Subcutaneous abdominal adipose tissue (tissue), 5 donors: ENCODE measurements at regions not wholly inside any gene's neighbourhood (a gene's known extent, or its start where the extent isn't known, plus 50 kb on each side); places are given as distances from the start of the nearest gene placed in this dataset.

Source experiments
- H3K27ac ChIP-seq: one replicate; pipeline ENCODE4 v1.7.0; 2013; ENCODE audit warnings: low read depth, mild to moderate bottlenecking, inconsistent platforms, low read length, moderate library complexity
- H3K27me3 ChIP-seq, 5 donors: one replicate each; pipeline ENCODE4 v1.7.0; 2013; ENCODE audit warnings: low read length in 5 of 5, inconsistent platforms in 1 of 5; ENCODE audit not compliant: control insufficient read depth in 5 of 5, insufficient read depth in 4 of 5
- H3K36me3 ChIP-seq, 5 donors: one replicate each; pipeline ENCODE4 v1.7.0; 2013; ENCODE audit warnings: low read length in 5 of 5; ENCODE audit not compliant: control insufficient read depth in 5 of 5, insufficient read depth in 5 of 5
- H3K4me1 ChIP-seq, 5 donors: one replicate each; pipeline ENCODE4 v1.7.0; 2013; ENCODE audit warnings: low read length in 5 of 5, mild to moderate bottlenecking in 3 of 5, moderate library complexity in 1 of 5; ENCODE audit not compliant: control insufficient read depth in 5 of 5, insufficient read depth in 5 of 5
- H3K4me3 ChIP-seq, 5 donors: one replicate each; pipeline ENCODE4 v1.7.0; 2013; ENCODE audit warnings: low read length in 5 of 5, low read depth in 1 of 5
- H3K9ac ChIP-seq, 5 donors: one replicate each; pipeline ENCODE4 v1.7.0; 2013; ENCODE audit warnings: low read length in 5 of 5, mild to moderate bottlenecking in 4 of 5, moderate library complexity in 3 of 5
- H3K9me3 ChIP-seq, 5 donors: one replicate each; pipeline ENCODE4 v1.7.0; 2013; ENCODE audit warnings: low read length in 5 of 5; ENCODE audit not compliant: control insufficient read depth in 5 of 5
- donor health status: healthy.
- donor health status: healthy.
- donor health status: healthy.
- donor health status: healthy.
- donor health status: healthy.

GRCh38 chr2:125942585-125943424 lies 713.2 kb upstream of the GYPC start:
- Histone ChIP-seq H3K9ac (no peak overlapping the region), H3K27ac (no peak overlapping the region), H3K9me3 (peaks cover 0 to 20% (median 5%) of the 10 kb centered on the region in 5 donors), H3K36me3 (no peaks in the 10 kb centered on the region), H3K4me1 (no peaks in the 10 kb centered on the region), H3K4me3 (no peak overlapping the region), H3K27me3 (no peaks in the 10 kb centered on the region)

GRCh38 chr2:125959047-125959446 lies 696.9 kb upstream of the GYPC start:
- no peaks in the 10 kb centered on the region for H3K4me1 ChIP-seq
- no peak overlapping the region for H3K27ac ChIP-seq
- H3K4me3 ChIP-seq: no peak overlapping the region
- H3K9ac ChIP-seq: no peak overlapping the region
- peaks cover 5 to 8% (median 6%) of the 10 kb centered on the region in 5 donors for H3K9me3 ChIP-seq
- no peaks in the 10 kb centered on the region for H3K36me3 ChIP-seq
- H3K27me3 ChIP-seq: no peaks in the 10 kb centered on the region

GRCh38 chr2:125961739-125962138 lies 694.2 kb upstream of the GYPC start:
- no peak overlapping the region for H3K27ac ChIP-seq
- no peaks in the 10 kb centered on the region for H3K4me1 ChIP-seq
- H3K27me3 ChIP-seq: no peaks in the 10 kb centered on the region
- peaks cover 0 to under 1% (median 0%) of the 10 kb centered on the region in 5 donors for H3K9me3 ChIP-seq
- H3K4me3 ChIP-seq: no peak overlapping the region
- no peaks in the 10 kb centered on the region for H3K36me3 ChIP-seq
- no peak overlapping the region for H3K9ac ChIP-seq

- no peaks in the 10 kb centered on the region for H3K4me1 ChIP-seq
Observed at GRCh38 chr2:125979886-125980285, 676.1 kb upstream of the GYPC start.

GRCh38 chr2:125983364-125983763 lies 672.6 kb upstream of the GYPC start:
- H3K9ac ChIP-seq: no peak overlapping the region
- H3K4me3 ChIP-seq: no peak overlapping the region
- no peaks in the 10 kb centered on the region for H3K27me3 ChIP-seq
- H3K36me3 ChIP-seq: no peaks in the 10 kb centered on the region
- no peaks in the 10 kb centered on the region for H3K9me3 ChIP-seq
- H3K4me1 ChIP-seq: no peaks in the 10 kb centered on the region
- H3K27ac ChIP-seq: no peak overlapping the region

More at GRCh38 chr2:125979886-125980285, 676.1 kb upstream of the GYPC start:
- Histone ChIP-seq H3K4me3 (no peak overlapping the region), H3K27ac (no peak overlapping the region), H3K36me3 (no peaks in the 10 kb centered on the region), H3K9me3 (no peaks in the 10 kb centered on the region), H3K27me3 (no peaks in the 10 kb centered on the region), H3K9ac (no peak overlapping the region)

- Histone ChIP-seq H3K4me3 (no peak overlapping the region), H3K27me3 (no peaks in the 10 kb centered on the region), H3K36me3 (no peaks in the 10 kb centered on the region), H3K27ac (no peak overlapping the region), H3K9ac (no peak overlapping the region), H3K9me3 (no peaks in the 10 kb centered on the region), H3K4me1 (no peaks in the 10 kb centered on the region)
Observed at GRCh38 chr2:126029316-126029715, 626.6 kb upstream of the GYPC start.

- no peak overlapping the region for H3K27ac ChIP-seq
- no peaks in the 10 kb centered on the region for H3K4me1 ChIP-seq
- H3K36me3 ChIP-seq: no peaks in the 10 kb centered on the region
- no peaks in the 10 kb centered on the region for H3K9me3 ChIP-seq
- peaks cover 0 to 3% (median 0%) of the 10 kb centered on the region in 5 donors for H3K27me3 ChIP-seq
- no peak overlapping the region for H3K4me3 ChIP-seq
- H3K9ac ChIP-seq: no peak overlapping the region
Observed at GRCh38 chr2:126038861-126039260, 617.1 kb upstream of the GYPC start.

- Histone ChIP-seq H3K4me1 (no peaks in the 10 kb centered on the region), H3K9ac (no peak overlapping the region), H3K27ac (no peak overlapping the region), H3K9me3 (no peaks in the 10 kb centered on the region), H3K27me3 (no peaks in the 10 kb centered on the region), H3K4me3 (no peak overlapping the region), H3K36me3 (no peaks in the 10 kb centered on the region)
Observed at GRCh38 chr2:126041391-126042047, 614.4 kb upstream of the GYPC start.

- Histone ChIP-seq H3K27me3 (no peaks in the 10 kb centered on the region), H3K9ac (no peak overlapping the region), H3K36me3 (no peaks in the 10 kb centered on the region), H3K4me3 (no peak overlapping the region), H3K27ac (no peak overlapping the region), H3K9me3 (no peaks in the 10 kb centered on the region), H3K4me1 (no peaks in the 10 kb centered on the region)
Observed at GRCh38 chr2:126042089-126042488, 613.9 kb upstream of the GYPC start.

- Histone ChIP-seq H3K27me3 (no peaks in the 10 kb centered on the region), H3K36me3 (no peaks in the 10 kb centered on the region), H3K4me1 (no peaks in the 10 kb centered on the region), H3K27ac (no peak overlapping the region), H3K4me3 (no peak overlapping the region), H3K9me3 (peaks cover 3 to 20% (median 6%) of the 10 kb centered on the region in 5 donors), H3K9ac (no peak overlapping the region)
Observed at GRCh38 chr2:126048719-126049118, 607.2 kb upstream of the GYPC start.
